ENCODE measurements at regions not wholly inside any gene's neighbourhood (a gene's known extent, or its start where the extent isn't known, plus 50 kb on each side); places are given as distances from the start of the nearest gene placed in this dataset.

- TF ChIP-seq, protein P1, sequence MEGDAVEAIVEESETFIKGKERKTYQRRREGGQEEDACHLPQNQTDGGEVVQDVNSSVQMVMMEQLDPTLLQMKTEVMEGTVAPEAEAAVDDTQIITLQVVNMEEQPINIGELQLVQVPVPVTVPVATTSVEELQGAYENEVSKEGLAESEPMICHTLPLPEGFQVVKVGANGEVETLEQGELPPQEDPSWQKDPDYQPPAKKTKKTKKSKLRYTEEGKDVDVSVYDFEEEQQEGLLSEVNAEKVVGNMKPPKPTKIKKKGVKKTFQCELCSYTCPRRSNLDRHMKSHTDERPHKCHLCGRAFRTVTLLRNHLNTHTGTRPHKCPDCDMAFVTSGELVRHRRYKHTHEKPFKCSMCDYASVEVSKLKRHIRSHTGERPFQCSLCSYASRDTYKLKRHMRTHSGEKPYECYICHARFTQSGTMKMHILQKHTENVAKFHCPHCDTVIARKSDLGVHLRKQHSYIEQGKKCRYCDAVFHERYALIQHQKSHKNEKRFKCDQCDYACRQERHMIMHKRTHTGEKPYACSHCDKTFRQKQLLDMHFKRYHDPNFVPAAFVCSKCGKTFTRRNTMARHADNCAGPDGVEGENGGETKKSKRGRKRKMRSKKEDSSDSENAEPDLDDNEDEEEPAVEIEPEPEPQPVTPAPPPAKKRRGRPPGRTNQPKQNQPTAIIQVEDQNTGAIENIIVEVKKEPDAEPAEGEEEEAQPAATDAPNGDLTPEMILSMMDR (IDR thresholded peaks at IDR 0.05; ENCODE audit: low read depth, low read length, missing control alignments): no peak
- no peak overlapping the region for H3K4me3 ChIP-seq (ENCODE audit: low read depth, low read length)
- DNase-seq (ENCODE audit: low read depth): no peak
Measured at GRCh38 chr3:175898194-175898593, 1039.1 kb downstream of the NAALADL2 start.

DNA sequence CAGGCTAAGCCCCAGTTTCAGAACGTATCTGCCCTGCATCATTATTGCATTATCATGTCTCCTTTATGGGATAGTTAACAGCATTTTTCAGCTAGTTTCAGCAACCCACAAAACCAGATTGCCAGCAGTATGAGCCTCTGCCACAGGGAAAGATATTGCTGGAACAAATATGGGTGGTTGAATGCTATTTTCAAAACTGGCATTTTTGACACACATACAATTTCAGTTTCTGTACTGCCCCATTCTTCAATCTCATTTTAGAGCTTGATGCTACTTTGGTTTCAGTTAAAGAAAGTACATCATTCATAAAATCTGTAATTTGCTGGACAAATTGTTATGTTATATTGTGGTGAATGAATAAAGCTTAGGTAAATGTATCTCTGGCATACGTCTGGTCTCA, 1037.5 kb downstream of the NAALADL2 start:
- DNase-seq (ENCODE audit: low read depth): no peak
- TF ChIP-seq, protein P1 (IDR thresholded peaks at IDR 0.05; ENCODE audit: low read depth, low read length, missing control alignments): no peak
- H3K4me3 ChIP-seq (ENCODE audit: low read depth, low read length): no peak overlapping the region

GRCh38 chr3:175895731-175896130, 1036.6 kb downstream of the NAALADL2 start:
- TF ChIP-seq, protein P1 (IDR thresholded peaks at IDR 0.05; ENCODE audit: low read depth, low read length, missing control alignments): no peak
- no peak for DNase-seq (ENCODE audit: low read depth)
- no peak overlapping the region for H3K4me3 ChIP-seq (ENCODE audit: low read depth, low read length)

DNA sequence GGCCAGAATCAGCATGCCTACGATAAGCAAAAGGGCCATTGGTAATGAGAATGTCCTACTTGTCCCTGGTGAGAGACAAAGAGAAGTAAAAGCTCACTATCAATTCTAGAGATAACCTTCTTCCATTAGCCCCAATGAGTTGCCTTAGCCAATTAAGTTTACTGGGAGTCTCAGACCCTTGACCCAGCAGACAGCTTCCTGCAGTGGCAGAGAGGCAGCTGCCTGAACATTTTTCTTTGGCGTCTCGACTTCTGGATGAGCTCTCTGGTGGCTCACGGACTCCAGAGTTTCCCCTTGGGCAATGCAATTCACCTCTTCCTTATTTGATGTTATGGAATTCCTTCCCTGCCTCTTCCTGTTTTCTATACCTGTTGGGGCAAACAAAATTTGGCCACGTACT, 1034.4 kb downstream of the NAALADL2 start:
- TF ChIP-seq, protein P1 (IDR thresholded peaks at IDR 0.05; ENCODE audit: low read depth, low read length, missing control alignments): no peak
- H3K4me3 ChIP-seq (ENCODE audit: low read depth, low read length): no peak overlapping the region
- DNase-seq (ENCODE audit: low read depth): no peak

DNA sequence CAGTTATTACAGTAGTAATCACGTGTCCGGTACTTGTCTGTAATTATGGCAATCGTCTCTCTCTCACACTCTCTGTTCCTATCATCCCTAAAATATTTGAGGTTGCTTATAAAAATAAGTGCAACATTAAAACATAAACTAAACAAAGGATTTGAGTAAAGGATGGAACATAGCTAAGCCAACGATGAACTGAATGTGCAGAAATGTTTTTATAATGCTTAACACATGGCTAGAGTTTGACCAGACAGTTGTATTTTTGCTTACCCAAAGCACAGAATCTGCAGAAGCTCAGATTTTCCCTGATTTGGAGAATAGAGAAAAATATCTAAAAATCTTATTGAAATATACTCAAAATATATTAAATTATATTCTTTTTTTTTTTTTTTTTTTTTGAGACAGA, 1030.9 kb downstream of the NAALADL2 start:
- no peak overlapping the region for H3K4me3 ChIP-seq (ENCODE audit: low read depth, low read length)
- TF ChIP-seq, protein P1 (IDR thresholded peaks at IDR 0.05; ENCODE audit: low read depth, low read length, missing control alignments): no peak
- DNase-seq (ENCODE audit: low read depth): no peak

- no peak overlapping the region for H3K4me3 ChIP-seq (ENCODE audit: low read depth, low read length)
- no peak for DNase-seq (ENCODE audit: low read depth)
- TF ChIP-seq, protein P1 (IDR thresholded peaks at IDR 0.05; ENCODE audit: low read depth, low read length, missing control alignments): no peak
Measured at GRCh38 chr3:175885231-175885766, 1026.2 kb downstream of the NAALADL2 start.

DNA sequence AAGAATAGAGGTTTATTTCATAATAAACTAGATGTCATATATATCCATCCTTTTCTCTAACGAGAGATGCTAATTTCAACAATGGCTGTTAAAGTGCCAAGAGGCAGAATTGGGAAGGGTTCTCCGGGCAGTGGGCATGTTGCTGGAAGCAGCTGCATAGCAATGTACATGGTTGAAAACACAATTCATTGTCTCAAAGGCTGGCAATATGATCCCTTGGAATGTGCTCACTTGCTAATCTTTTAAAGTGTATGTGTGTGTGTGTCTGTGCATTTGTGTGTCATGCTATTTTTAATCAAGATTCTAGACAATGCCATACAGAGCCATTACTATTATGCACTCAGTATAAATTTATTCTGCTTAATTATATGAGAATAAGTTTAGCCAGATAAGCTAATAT, 1020.3 kb downstream of the NAALADL2 start:
- no peak for DNase-seq (ENCODE audit: low read depth)
- TF ChIP-seq, protein P1 (IDR thresholded peaks at IDR 0.05; ENCODE audit: low read depth, low read length, missing control alignments): no peak
- H3K4me3 ChIP-seq (ENCODE audit: low read depth, low read length): no peak overlapping the region

All from GM12864 (cell line).